ENCODE measurements at regions not wholly inside any gene's neighbourhood (a gene's known extent, or its start where the extent isn't known, plus 50 kb on each side); places are given as distances from the start of the nearest gene placed in this dataset.
"Not testable (repeated sequence)": the region's sequence is repeated elsewhere in the genome, so short reads cannot be mapped to it uniquely, and the experiment has no call there.

GRCh38 chr2:131830242-131830945, 302.7 kb downstream of the CCDC74A start:
- H3K4me3 ChIP-seq (replicated peaks in 1 of 4; ENCODE audit: control extremely low read depth in 1 of 4, insufficient read depth in 1 of 4, low read depth in 3 of 4, low read length in 4 of 4); H3K9me3 ChIP-seq (ENCODE audit: control insufficient read depth, insufficient read depth, low read depth, low read length); DNase-seq (ENCODE audit: low read depth in 2 of 2); H3K36me3 ChIP-seq (ENCODE audit: control insufficient read depth, insufficient read depth, low read length); H3K4me2 ChIP-seq (ENCODE audit: extremely low read depth, insufficient read depth, low read length); H3K9ac ChIP-seq (ENCODE audit: insufficient read depth, low read length); H3K27ac ChIP-seq (ENCODE audit: insufficient read depth, low read length); H3K27me3 ChIP-seq (ENCODE audit: control insufficient read depth, insufficient read depth, low read length); H3K79me2 ChIP-seq (ENCODE audit: control insufficient read depth, insufficient read depth, low read length); H3K4me1 ChIP-seq (ENCODE audit: control insufficient read depth, extremely low read depth, insufficient read depth, low read length); H4K20me1 ChIP-seq (ENCODE audit: control insufficient read depth, extremely low read depth, insufficient read depth, low read length); H2AFZ ChIP-seq (ENCODE audit: low read length): not testable (repeated sequence)

- not testable (repeated sequence) for H3K79me2 ChIP-seq (ENCODE audit: control insufficient read depth, insufficient read depth, low read length); H3K36me3 ChIP-seq (ENCODE audit: control insufficient read depth, insufficient read depth, low read length); H3K9me3 ChIP-seq (ENCODE audit: control insufficient read depth, insufficient read depth, low read depth, low read length); H3K27me3 ChIP-seq (ENCODE audit: control insufficient read depth, insufficient read depth, low read length); DNase-seq (ENCODE audit: low read depth in 2 of 2); H3K4me1 ChIP-seq (ENCODE audit: control insufficient read depth, extremely low read depth, insufficient read depth, low read length); H3K4me2 ChIP-seq (ENCODE audit: extremely low read depth, insufficient read depth, low read length); H4K20me1 ChIP-seq (ENCODE audit: control insufficient read depth, extremely low read depth, insufficient read depth, low read length); H3K9ac ChIP-seq (ENCODE audit: insufficient read depth, low read length); H3K27ac ChIP-seq (ENCODE audit: insufficient read depth, low read length); H2AFZ ChIP-seq (ENCODE audit: low read length); H3K4me3 ChIP-seq (replicated peaks in 1 of 4; ENCODE audit: control extremely low read depth in 1 of 4, insufficient read depth in 1 of 4, low read depth in 3 of 4, low read length in 4 of 4)
These were observed 303.2 kb downstream of the CCDC74A start for GRCh38 chr2:131830946-131831310.

- not testable (repeated sequence) for H4K20me1 ChIP-seq (ENCODE audit: control insufficient read depth, extremely low read depth, insufficient read depth, low read length); H3K9me3 ChIP-seq (ENCODE audit: control insufficient read depth, insufficient read depth, low read depth, low read length); H3K79me2 ChIP-seq (ENCODE audit: control insufficient read depth, insufficient read depth, low read length); H3K36me3 ChIP-seq (ENCODE audit: control insufficient read depth, insufficient read depth, low read length); DNase-seq (ENCODE audit: low read depth in 2 of 2); H3K4me1 ChIP-seq (ENCODE audit: control insufficient read depth, extremely low read depth, insufficient read depth, low read length); H3K4me2 ChIP-seq (ENCODE audit: extremely low read depth, insufficient read depth, low read length); H3K4me3 ChIP-seq (replicated peaks in 1 of 4; ENCODE audit: control extremely low read depth in 1 of 4, insufficient read depth in 1 of 4, low read depth in 3 of 4, low read length in 4 of 4); H3K9ac ChIP-seq (ENCODE audit: insufficient read depth, low read length); H3K27ac ChIP-seq (ENCODE audit: insufficient read depth, low read length); H2AFZ ChIP-seq (ENCODE audit: low read length); H3K27me3 ChIP-seq (ENCODE audit: control insufficient read depth, insufficient read depth, low read length)
These were observed 303.9 kb downstream of the CCDC74A start for GRCh38 chr2:131831450-131832208.

- not testable (repeated sequence) for H3K4me2 ChIP-seq (ENCODE audit: extremely low read depth, insufficient read depth, low read length); H3K4me1 ChIP-seq (ENCODE audit: control insufficient read depth, extremely low read depth, insufficient read depth, low read length); H3K27me3 ChIP-seq (ENCODE audit: control insufficient read depth, insufficient read depth, low read length); H3K36me3 ChIP-seq (ENCODE audit: control insufficient read depth, insufficient read depth, low read length); H4K20me1 ChIP-seq (ENCODE audit: control insufficient read depth, extremely low read depth, insufficient read depth, low read length); H3K9me3 ChIP-seq (ENCODE audit: control insufficient read depth, insufficient read depth, low read depth, low read length); H3K9ac ChIP-seq (ENCODE audit: insufficient read depth, low read length); DNase-seq (ENCODE audit: low read depth in 2 of 2); H3K27ac ChIP-seq (ENCODE audit: insufficient read depth, low read length); H3K4me3 ChIP-seq (replicated peaks in 1 of 4; ENCODE audit: control extremely low read depth in 1 of 4, insufficient read depth in 1 of 4, low read depth in 3 of 4, low read length in 4 of 4); H3K79me2 ChIP-seq (ENCODE audit: control insufficient read depth, insufficient read depth, low read length); H2AFZ ChIP-seq (ENCODE audit: low read length)
These were observed 304.6 kb downstream of the CCDC74A start for GRCh38 chr2:131832209-131832780.

GRCh38 chr2:131832917-131833316, 305.2 kb downstream of the CCDC74A start:
- not testable (repeated sequence) for H3K9ac ChIP-seq (ENCODE audit: insufficient read depth, low read length); H2AFZ ChIP-seq (ENCODE audit: low read length); DNase-seq (ENCODE audit: low read depth in 2 of 2); H3K27ac ChIP-seq (ENCODE audit: insufficient read depth, low read length); H3K4me3 ChIP-seq (replicated peaks in 1 of 4; ENCODE audit: control extremely low read depth in 1 of 4, insufficient read depth in 1 of 4, low read depth in 3 of 4, low read length in 4 of 4); H3K9me3 ChIP-seq (ENCODE audit: control insufficient read depth, insufficient read depth, low read depth, low read length); H3K79me2 ChIP-seq (ENCODE audit: control insufficient read depth, insufficient read depth, low read length); H3K4me1 ChIP-seq (ENCODE audit: control insufficient read depth, extremely low read depth, insufficient read depth, low read length); H4K20me1 ChIP-seq (ENCODE audit: control insufficient read depth, extremely low read depth, insufficient read depth, low read length); H3K36me3 ChIP-seq (ENCODE audit: control insufficient read depth, insufficient read depth, low read length); H3K4me2 ChIP-seq (ENCODE audit: extremely low read depth, insufficient read depth, low read length); H3K27me3 ChIP-seq (ENCODE audit: control insufficient read depth, insufficient read depth, low read length)

GRCh38 chr2:131833367-131834202, 305.9 kb downstream of the CCDC74A start:
- not testable (repeated sequence) for H3K9me3 ChIP-seq (ENCODE audit: control insufficient read depth, insufficient read depth, low read depth, low read length); H3K4me2 ChIP-seq (ENCODE audit: extremely low read depth, insufficient read depth, low read length); H3K27me3 ChIP-seq (ENCODE audit: control insufficient read depth, insufficient read depth, low read length); H3K9ac ChIP-seq (ENCODE audit: insufficient read depth, low read length); H3K36me3 ChIP-seq (ENCODE audit: control insufficient read depth, insufficient read depth, low read length); H3K79me2 ChIP-seq (ENCODE audit: control insufficient read depth, insufficient read depth, low read length); H2AFZ ChIP-seq (ENCODE audit: low read length); H3K4me3 ChIP-seq (replicated peaks in 1 of 4; ENCODE audit: control extremely low read depth in 1 of 4, insufficient read depth in 1 of 4, low read depth in 3 of 4, low read length in 4 of 4); H3K4me1 ChIP-seq (ENCODE audit: control insufficient read depth, extremely low read depth, insufficient read depth, low read length); H3K27ac ChIP-seq (ENCODE audit: insufficient read depth, low read length); DNase-seq (ENCODE audit: low read depth in 2 of 2); H4K20me1 ChIP-seq (ENCODE audit: control insufficient read depth, extremely low read depth, insufficient read depth, low read length)

All from fibroblast of lung (primary cell).